ENCODE measurements at regions not wholly inside any gene's neighbourhood (a gene's known extent, or its start where the extent isn't known, plus 50 kb on each side); places are given as distances from the start of the nearest gene placed in this dataset.

- H3K27me3 Mint-ChIP-seq: peaks cover 19% of the 10 kb centered on the region
- H3K9me3 Mint-ChIP-seq (ENCODE audit: low read depth): no peaks in the 10 kb centered on the region
- H3K27ac Mint-ChIP-seq: no peak overlapping the region
- H3K36me3 Mint-ChIP-seq (ENCODE audit: low read depth): no peaks in the 10 kb centered on the region
- no peaks in the 10 kb centered on the region for H3K4me1 Mint-ChIP-seq
- no peak overlapping the region for H3K4me3 Mint-ChIP-seq
- ChIA-PET CTCF (no interaction called here), POLR2A (interaction anchor here (0.6 kb wide), 1 partner anchor 9 kb away, joined by 3 read pairs; no protein-coding TSS in a partner anchor)
- intact Hi-C loops (cut with DNase I, micrococcal nuclease): loop anchor here in 1 of 2 experiments (10.0 kb wide), 1 partner anchor 186 kb away; no protein-coding TSS in a partner anchor
- ATAC-seq (peak; percentile 42), DNase-seq (no peak)
Measured at GRCh38 chr5:133758641-133759040, 146.3 kb upstream of the FSTL4 start.

DNA sequence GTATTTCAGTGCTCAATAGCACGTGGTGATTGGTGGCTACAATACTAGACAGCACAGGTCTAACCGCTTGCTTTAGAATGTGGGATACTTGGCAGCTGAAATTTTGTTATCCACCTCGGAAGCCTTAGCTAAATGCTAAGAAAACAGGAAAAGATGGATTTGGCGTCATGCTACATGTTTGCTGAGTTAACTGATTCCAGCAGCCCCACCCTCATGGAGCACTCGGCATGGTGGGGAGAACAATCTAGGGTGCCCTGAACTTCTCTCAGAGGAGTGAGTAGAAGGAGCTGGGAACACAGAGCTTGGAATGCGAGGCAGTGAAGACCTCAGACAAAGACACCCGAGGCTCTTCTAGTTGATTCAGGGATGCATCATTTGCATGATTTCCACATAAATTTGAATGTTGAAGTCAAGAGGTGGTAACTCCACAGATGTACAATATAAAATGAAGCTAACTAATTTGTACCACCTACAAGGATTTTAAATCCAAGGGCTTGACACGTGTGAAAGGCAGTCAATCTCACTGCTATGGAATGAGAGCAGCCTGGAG is 145.1 kb upstream of the FSTL4 start:
- POLR2A ChIA-PET: no interaction called here
- intact Hi-C loops (cut with DNase I, micrococcal nuclease): loop anchor here in 1 of 2 experiments (10.0 kb wide), 1 partner anchor 187 kb away; no protein-coding TSS in a partner anchor
- Mint-ChIP-seq H3K36me3 (ENCODE audit: low read depth) (no peaks in the 10 kb centered on the region), H3K9me3 (ENCODE audit: low read depth) (no peaks in the 10 kb centered on the region), H3K4me1 (no peaks in the 10 kb centered on the region), H3K4me3 (no peak overlapping the region), H3K27ac (no peak overlapping the region), H3K27me3 (peaks cover 16% of the 10 kb centered on the region)
- CTCF ChIA-PET: interaction anchor here (0.6 kb wide), 1 partner anchor 155 kb away, joined by 3 read pairs; no protein-coding TSS in a partner anchor
- no peak for DNase-seq
- no peak for ATAC-seq

- Mint-ChIP-seq H3K4me1 (no peaks in the 10 kb centered on the region), H3K9me3 (ENCODE audit: low read depth) (no peaks in the 10 kb centered on the region)
Measured at GRCh38 chr5:133756756-133757155, 144.4 kb upstream of the FSTL4 start.

DNA sequence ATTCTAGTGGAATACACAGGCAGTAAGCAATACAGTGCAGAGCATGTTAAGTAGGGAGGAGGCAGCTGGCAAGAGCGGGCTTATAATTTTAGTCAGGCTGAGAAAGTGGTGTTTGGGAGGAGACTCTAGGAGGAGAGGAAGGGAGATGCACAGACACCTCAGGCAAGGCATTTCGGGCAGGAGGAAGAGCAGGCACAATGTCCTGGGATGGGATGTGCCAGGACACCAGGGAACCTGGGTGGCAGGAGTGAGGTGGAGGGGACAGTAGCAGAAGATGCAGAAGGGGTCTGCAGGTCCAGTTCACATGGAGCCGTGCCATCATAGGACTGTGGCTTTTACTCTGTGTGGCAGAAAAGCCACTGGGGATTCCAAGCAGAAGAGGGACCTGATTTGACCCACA is 143.7 kb upstream of the FSTL4 start:
- no peak overlapping the region for H3K4me3 Mint-ChIP-seq
- no peak overlapping the region for H3K27ac Mint-ChIP-seq
- H3K9me3 Mint-ChIP-seq (ENCODE audit: low read depth): no peaks in the 10 kb centered on the region
- CTCF ChIA-PET: interaction anchor here (1.2 to 3.1 kb wide), 3 partner anchors 10 to 189 kb away, joined by 3 to 16 read pairs (median 6); no protein-coding TSS in a partner anchor
- ATAC-seq (no peak), DNase-seq (no peak)
- intact Hi-C loops (cut with DNase I, micrococcal nuclease): loop anchor here in 1 of 2 experiments (10.0 kb wide), 1 partner anchor 189 kb away; no protein-coding TSS in a partner anchor
- POLR2A ChIA-PET: no interaction called here
- H3K4me1 Mint-ChIP-seq: no peaks in the 10 kb centered on the region
- peaks cover 19% of the 10 kb centered on the region for H3K27me3 Mint-ChIP-seq
- no peaks in the 10 kb centered on the region for H3K36me3 Mint-ChIP-seq (ENCODE audit: low read depth)

More at GRCh38 chr5:133756756-133757155, 144.4 kb upstream of the FSTL4 start:
- POLR2A ChIA-PET: no interaction called here
- peaks cover 18% of the 10 kb centered on the region for H3K27me3 Mint-ChIP-seq
- H3K36me3 Mint-ChIP-seq (ENCODE audit: low read depth): no peaks in the 10 kb centered on the region
- intact Hi-C loops (cut with DNase I, micrococcal nuclease): loop anchor here in 1 of 2 experiments (10.0 kb wide), 1 partner anchor 188 kb away; no protein-coding TSS in a partner anchor
- CTCF ChIA-PET: interaction anchor here (3.1 kb wide), 1 partner anchor 11 kb away, joined by 16 read pairs; no protein-coding TSS in a partner anchor
- DNase-seq (no peak), ATAC-seq (no peak)
- H3K27ac Mint-ChIP-seq: no peak overlapping the region
- no peak overlapping the region for H3K4me3 Mint-ChIP-seq

DNA sequence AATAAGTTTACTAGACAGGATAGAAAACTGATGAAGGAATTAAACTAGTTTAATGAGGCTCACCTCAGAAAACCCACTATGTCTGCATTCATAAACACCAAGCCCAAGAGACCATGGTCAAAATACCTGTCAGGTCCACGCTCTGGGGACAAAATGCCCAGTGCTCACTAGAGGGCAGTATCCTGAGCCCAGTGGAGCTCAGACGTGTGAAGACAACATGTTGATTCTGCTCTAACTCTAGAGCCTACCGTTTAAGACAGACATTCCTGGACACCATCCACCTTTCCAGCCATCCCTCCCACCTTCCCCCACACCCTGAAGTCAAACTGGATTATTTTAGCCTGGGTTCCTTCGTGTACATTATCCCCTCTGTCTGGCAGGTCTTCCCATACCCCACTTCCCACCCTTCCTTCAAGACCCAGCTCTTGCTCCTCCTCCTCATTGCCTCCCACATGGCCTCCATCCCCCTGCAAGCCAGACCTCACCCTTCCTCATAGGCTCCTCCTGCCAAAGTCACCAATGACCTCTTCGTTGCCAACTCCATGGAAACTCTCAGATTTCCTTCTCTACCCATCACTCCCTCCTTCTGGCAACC is 142.3 kb upstream of the FSTL4 start:
- intact Hi-C loops (cut with DNase I, micrococcal nuclease): loop anchor here (1.0 to 10.0 kb wide), 3 partner anchors 114 to 190 kb away; no protein-coding TSS in a partner anchor
- peak; percentile 54 for ATAC-seq
- peak; percentile 56 for DNase-seq
- Mint-ChIP-seq H3K4me1 (no peaks in the 10 kb centered on the region), H3K27ac (no peak overlapping the region), H3K27me3 (peaks cover 19% of the 10 kb centered on the region), H3K36me3 (ENCODE audit: low read depth) (no peaks in the 10 kb centered on the region), H3K4me3 (no peak overlapping the region), H3K9me3 (ENCODE audit: low read depth) (no peaks in the 10 kb centered on the region)
- ChIA-PET CTCF (interaction anchor here (0.6 to 3.1 kb wide), 8 partner anchors 9 to 1506 kb away, joined by 3 to 16 read pairs (median 3); no protein-coding TSS in a partner anchor), POLR2A (no interaction called here)

DNA sequence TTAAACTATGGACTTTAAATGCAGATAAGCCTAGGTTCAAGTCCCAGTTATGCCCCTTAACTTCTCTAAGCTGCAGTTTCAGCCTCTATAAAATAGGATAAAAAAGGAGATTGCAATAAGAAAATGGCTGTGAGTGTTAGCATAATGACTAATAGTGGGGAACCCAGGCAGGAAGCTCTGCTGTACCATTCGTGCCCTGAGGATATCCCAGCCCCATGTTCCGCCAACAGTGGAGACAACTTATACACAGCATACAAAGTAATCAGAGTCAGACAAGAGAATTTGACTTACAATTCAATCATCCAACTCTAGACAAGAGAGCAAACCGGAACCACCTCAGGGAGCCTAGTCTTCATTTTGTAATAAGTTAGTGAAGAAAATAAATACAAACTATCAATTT is 141.5 kb upstream of the FSTL4 start:
- no peaks in the 10 kb centered on the region for H3K9me3 Mint-ChIP-seq (ENCODE audit: low read depth)
- intact Hi-C loops (cut with DNase I, micrococcal nuclease): loop anchor here (1.0 to 10.0 kb wide), 3 partner anchors 115 to 191 kb away; no protein-coding TSS in a partner anchor
- CTCF ChIA-PET: interaction anchor here (0.8 to 3.1 kb wide), 4 partner anchors 8 to 204 kb away, joined by 3 to 16 read pairs (median 4); no protein-coding TSS in a partner anchor
- peaks cover 18% of the 10 kb centered on the region for H3K27me3 Mint-ChIP-seq
- no peaks in the 10 kb centered on the region for H3K4me1 Mint-ChIP-seq
- H3K4me3 Mint-ChIP-seq: no peak overlapping the region
- ATAC-seq (no peak), DNase-seq (no peak)
- H3K36me3 Mint-ChIP-seq (ENCODE audit: low read depth): no peaks in the 10 kb centered on the region
- POLR2A ChIA-PET: no interaction called here
- no peak overlapping the region for H3K27ac Mint-ChIP-seq

- Mint-ChIP-seq H3K36me3 (ENCODE audit: low read depth) (no peaks in the 10 kb centered on the region), H3K4me3 (no peak overlapping the region), H3K4me1 (no peaks in the 10 kb centered on the region), H3K27ac (no peak overlapping the region), H3K27me3 (peaks cover 17% of the 10 kb centered on the region), H3K9me3 (ENCODE audit: low read depth) (no peaks in the 10 kb centered on the region)
- no peak for ATAC-seq
- intact Hi-C loops (cut with DNase I, micrococcal nuclease): loop anchor here in 1 of 2 experiments (10.0 kb wide), 1 partner anchor 193 kb away; no protein-coding TSS in a partner anchor
- ChIA-PET CTCF (interaction anchor here (0.6 to 1.5 kb wide), 4 partner anchors 12 to 328 kb away, joined by 3 to 7 read pairs (median 4); no protein-coding TSS in a partner anchor), POLR2A (no interaction called here)
- no peak for DNase-seq
Measured at GRCh38 chr5:133751846-133752245, 139.5 kb upstream of the FSTL4 start.

GRCh38 chr5:133751421-133751820 is 139.1 kb upstream of the FSTL4 start:
- H3K4me1 Mint-ChIP-seq: no peaks in the 10 kb centered on the region
- ATAC-seq: no peak
- intact Hi-C loops (cut with DNase I, micrococcal nuclease): loop anchor here in 1 of 2 experiments (10.0 kb wide), 1 partner anchor 193 kb away; no protein-coding TSS in a partner anchor

DNA sequence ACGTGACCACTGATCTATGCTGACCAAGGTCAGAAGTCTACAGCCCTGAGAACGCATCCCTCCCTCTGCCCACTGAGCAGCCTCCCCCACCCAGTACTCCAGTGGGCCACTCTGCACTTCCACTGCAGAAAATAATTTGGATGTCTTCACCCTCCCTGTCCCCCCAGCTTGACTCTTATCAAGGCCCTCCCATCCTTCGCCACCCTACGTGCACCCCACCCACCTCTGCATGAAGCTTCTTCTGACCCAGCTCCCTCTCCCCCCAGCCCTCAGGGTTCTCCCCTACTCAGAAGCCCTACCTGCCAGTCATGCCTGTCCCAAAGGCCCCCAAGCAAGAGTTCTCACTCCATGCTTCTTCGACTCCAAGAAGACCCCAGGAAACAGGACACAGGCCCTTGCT is 138.5 kb upstream of the FSTL4 start:
- intact Hi-C loops (cut with DNase I, micrococcal nuclease): loop anchor here in 1 of 2 experiments (10.0 kb wide), 1 partner anchor 194 kb away; no protein-coding TSS in a partner anchor
- peaks cover 14% of the 10 kb centered on the region for H3K27me3 Mint-ChIP-seq
- ChIA-PET CTCF (interaction anchor here (0.5 to 1.2 kb wide), 2 partner anchors 13 to 97 kb away, joined by 4 read pairs; no protein-coding TSS in a partner anchor), POLR2A (no interaction called here)
- H3K9me3 Mint-ChIP-seq (ENCODE audit: low read depth): no peaks in the 10 kb centered on the region
- H3K36me3 Mint-ChIP-seq (ENCODE audit: low read depth): no peaks in the 10 kb centered on the region
- no peaks in the 10 kb centered on the region for H3K4me1 Mint-ChIP-seq
- H3K27ac Mint-ChIP-seq: no peak overlapping the region
- no peak for ATAC-seq
- no peak overlapping the region for H3K4me3 Mint-ChIP-seq
- DNase-seq: no peak

More at GRCh38 chr5:133751421-133751820, 139.1 kb upstream of the FSTL4 start:
- Mint-ChIP-seq H3K4me3 (no peak overlapping the region), H3K27ac (no peak overlapping the region), H3K27me3 (peaks cover 17% of the 10 kb centered on the region), H3K9me3 (ENCODE audit: low read depth) (no peaks in the 10 kb centered on the region), H3K36me3 (ENCODE audit: low read depth) (no peaks in the 10 kb centered on the region)
- POLR2A ChIA-PET: no interaction called here
- CTCF ChIA-PET: interaction anchor here (0.6 to 1.2 kb wide), 2 partner anchors 12 to 224 kb away, joined by 3 to 4 read pairs; no protein-coding TSS in a partner anchor
- no peak for DNase-seq

GRCh38 chr5:133750356-133750755 is 138.0 kb upstream of the FSTL4 start:
- H3K4me1 Mint-ChIP-seq: no peaks in the 10 kb centered on the region
- peaks cover 10% of the 10 kb centered on the region for H3K27me3 Mint-ChIP-seq
- ChIA-PET CTCF (interaction anchor here (0.5 kb wide), 1 partner anchor 97 kb away, joined by 4 read pairs; no protein-coding TSS in a partner anchor), POLR2A (no interaction called here)
- no peak overlapping the region for H3K27ac Mint-ChIP-seq
- H3K4me3 Mint-ChIP-seq: no peak overlapping the region
- DNase-seq (no peak), ATAC-seq (no peak)
- H3K36me3 Mint-ChIP-seq (ENCODE audit: low read depth): no peaks in the 10 kb centered on the region
- intact Hi-C loops (cut with DNase I, micrococcal nuclease): loop anchor here in 1 of 2 experiments (10.0 kb wide), 1 partner anchor 194 kb away; no protein-coding TSS in a partner anchor
- no peaks in the 10 kb centered on the region for H3K9me3 Mint-ChIP-seq (ENCODE audit: low read depth)

- ChIA-PET CTCF (interaction anchor here (0.8 kb wide), 1 partner anchor 514 kb away, joined by 3 read pairs; no protein-coding TSS in a partner anchor), POLR2A (interaction anchor here (0.7 kb wide), 1 partner anchor 9 kb away, joined by 3 read pairs; no protein-coding TSS in a partner anchor)
- ATAC-seq (peak; percentile 94), DNase-seq (peak; percentile 39)
- H3K36me3 Mint-ChIP-seq (ENCODE audit: low read depth): no peaks in the 10 kb centered on the region
- no peak overlapping the region for H3K4me3 Mint-ChIP-seq
- H3K9me3 Mint-ChIP-seq (ENCODE audit: low read depth): no peaks in the 10 kb centered on the region
- peaks cover 3% of the 10 kb centered on the region for H3K27me3 Mint-ChIP-seq
- no peak overlapping the region for H3K27ac Mint-ChIP-seq
- H3K4me1 Mint-ChIP-seq: no peaks in the 10 kb centered on the region
- intact Hi-C loops (cut with DNase I, micrococcal nuclease): no loop called here
Measured at GRCh38 chr5:133749331-133749985, 137.1 kb upstream of the FSTL4 start.
